Heart left ventricle (tissue), 16 donors: ENCODE measurements at regions not wholly inside any gene's neighbourhood (a gene's known extent, or its start where the extent isn't known, plus 50 kb on each side); places are given as distances from the start of the nearest gene placed in this dataset.
A peak's percentile ranks its signal among the peaks of the same experiment; 100 is the strongest.

Source experiments
- ATAC-seq, 4 donors: fragments of 200-7000 bp; cut with Tn5 transposase; one replicate each; pipeline ENCODE4 v1.9.1; 2020 to 2022; ENCODE audit warnings: moderate library complexity in 4 of 4, mild to moderate bottlenecking in 3 of 4, moderate number of reproducible peaks in 1 of 4
- DNase-seq, 5 donors: peaks; one replicate each; pipeline ENCODE4 v3.0.0-alpha.2; 2020
- H3K27ac ChIP-seq, 12 donors: fragments of 200-600 bp; sonication (generic) in 4 of 12; one replicate each; pipeline versions ENCODE4 v1.5.0 to v1.8.0; 2016 to 2022; ENCODE audit warnings: mild to moderate bottlenecking in 2 of 12
- H3K27me3 ChIP-seq, 9 donors: fragments of 200-600 bp; sonication (generic) in 2 of 9; one replicate each; pipeline versions ENCODE4 v1.5.1 to v1.8.0; 2016 to 2022; ENCODE audit warnings: mild to moderate bottlenecking in 3 of 9
- H3K36me3 ChIP-seq, 9 donors: fragments of 200-600 bp; sonication (generic) in 2 of 9; one replicate each; pipeline versions ENCODE4 v1.5.0 to v1.8.0; 2018 to 2022; ENCODE audit warnings: mild to moderate bottlenecking in 2 of 9
- H3K4me1 ChIP-seq, 12 donors: fragments of 200-600 bp; sonication (generic) in 4 of 12; one replicate each; pipeline versions ENCODE4 v1.5.0 to v1.8.0; 2016 to 2022; ENCODE audit warnings: mild to moderate bottlenecking in 3 of 12
- H3K4me3 ChIP-seq, 12 donors: fragments of 200-600 bp; sonication (generic) in 4 of 12; one replicate each; pipeline versions ENCODE4 v1.5.0 to v1.8.0; 2017 to 2022; ENCODE audit warnings: mild to moderate bottlenecking in 9 of 12, moderate library complexity in 4 of 12
- H3K9me3 ChIP-seq, 12 donors: fragments of 200-600 bp; sonication (generic) in 4 of 12; one replicate each; pipeline versions ENCODE4 v1.5.0 to v1.8.0; 2016 to 2022; ENCODE audit warnings: mild to moderate bottlenecking in 1 of 12
- POLR2A ChIP-seq, 2 donors: fragments of 450-650 bp; IDR thresholded peaks; one replicate each; pipeline ENCODE4 v1.6.1; 2017; ENCODE audit warnings: antibody characterized with exemption in 2 of 2, mild to moderate bottlenecking in 2 of 2, moderate library complexity in 2 of 2
- WGBS, 4 donors: extraction: QIAGEN DNeasy Blood & Tissue Kit in 2 of 4; methylation state at CpG; one replicate each; pipeline versions ENCODE4 v1.1.5 to v1.1.7; 2013 to 2018; 5-methylcytosine and 5-hydroxymethylcytosine counted together
- intact Hi-C, 10 donors: fragments of 100-400 bp; cut with DNase I; formaldehyde crosslinking; loops; one replicate each; pipeline versions ENCODE4 v1.11.1 to v1.14.2; 2022
- TF ChIP-seq, protein P1 (sequence below), 12 donors: fragments of 200-600 bp; sonication (generic) in 4 of 12; IDR thresholded peaks; one replicate each; pipeline versions ENCODE4 v1.5.0 to v1.8.0; 2018 to 2022; ENCODE audit warnings: antibody characterized with exemption in 12 of 12, mild to moderate bottlenecking in 5 of 12
- donor health status: ischemic (EF 13 %, LVEDD 7.1; RV severe dilation, severe dysfunction).
- donor health status: healthy with polysubstance abuse.
- donor health status: DM: no; HTN: yes; CAD: no.
- donor health status: DM: no; HTN: no; CAD: no.
- donor health status: ischemic (EF 25% LVEDD 6.9; RV normal size, moderate dysfunction).
- donor health status: ischemic (EF 25% LVEDD 5.7; RV mildly dilated, moderate dysfunction).
- donor health status: healthy.
- donor health status: DM: yes; HTN: yes; CAD: no.
- donor health status: ischemic (EF 35%, LVEDD 5.7; RV mildly dilated, moderate dysfunction).
- donor health status: nonischemic (EF 11% LVEDD 7.7; RV severe dilation, severe dysfunction).
- donor health status: DM: yes; HTN: yes; CAD: no.
- donor health status: PGD.
- donor health status: ischemic (EF 29% LVEDD 5.4; RV normal size, mild dysfunction).
- donor health status: nonischemic (EF 23%, LVEDD 6.1; RV moderate dilation, normal function).

DNA sequence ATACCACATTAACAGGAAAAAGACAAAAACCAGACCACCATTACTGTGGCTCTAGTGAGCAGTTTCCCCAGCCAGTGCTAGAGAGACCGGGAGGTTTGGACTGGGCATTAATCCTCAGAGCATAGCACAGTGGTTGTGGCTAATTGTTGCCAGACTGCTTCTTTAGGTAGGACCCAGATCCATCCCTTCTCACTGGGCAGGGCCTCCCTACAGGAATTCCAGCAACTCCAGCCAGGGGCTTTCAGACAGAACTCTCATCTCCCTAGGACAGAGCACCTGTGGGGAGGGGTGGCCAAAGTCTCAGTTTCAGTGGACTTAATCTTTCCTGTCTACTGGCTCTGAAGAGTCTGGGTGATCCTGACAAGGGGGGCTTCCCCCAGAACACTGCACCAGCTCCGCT is 759.6 kb downstream of the SQOR start:
- no peaks in the 10 kb centered on the region for H3K4me1 ChIP-seq
- DNase-seq (no peak), ATAC-seq (no peak)
- WGBS, 4 donors: 66 to 79% (median 74%) methylated on average over 1 to 2 of the region's 2 CpGs
- no peaks in the 10 kb centered on the region for H3K36me3 ChIP-seq
- H3K27me3 ChIP-seq: no peaks in the 10 kb centered on the region
- no peak overlapping the region for H3K27ac ChIP-seq
- no peak for TF ChIP-seq POLR2A (IDR thresholded peaks at IDR 0.05)
- TF ChIP-seq, protein P1, sequence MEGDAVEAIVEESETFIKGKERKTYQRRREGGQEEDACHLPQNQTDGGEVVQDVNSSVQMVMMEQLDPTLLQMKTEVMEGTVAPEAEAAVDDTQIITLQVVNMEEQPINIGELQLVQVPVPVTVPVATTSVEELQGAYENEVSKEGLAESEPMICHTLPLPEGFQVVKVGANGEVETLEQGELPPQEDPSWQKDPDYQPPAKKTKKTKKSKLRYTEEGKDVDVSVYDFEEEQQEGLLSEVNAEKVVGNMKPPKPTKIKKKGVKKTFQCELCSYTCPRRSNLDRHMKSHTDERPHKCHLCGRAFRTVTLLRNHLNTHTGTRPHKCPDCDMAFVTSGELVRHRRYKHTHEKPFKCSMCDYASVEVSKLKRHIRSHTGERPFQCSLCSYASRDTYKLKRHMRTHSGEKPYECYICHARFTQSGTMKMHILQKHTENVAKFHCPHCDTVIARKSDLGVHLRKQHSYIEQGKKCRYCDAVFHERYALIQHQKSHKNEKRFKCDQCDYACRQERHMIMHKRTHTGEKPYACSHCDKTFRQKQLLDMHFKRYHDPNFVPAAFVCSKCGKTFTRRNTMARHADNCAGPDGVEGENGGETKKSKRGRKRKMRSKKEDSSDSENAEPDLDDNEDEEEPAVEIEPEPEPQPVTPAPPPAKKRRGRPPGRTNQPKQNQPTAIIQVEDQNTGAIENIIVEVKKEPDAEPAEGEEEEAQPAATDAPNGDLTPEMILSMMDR (IDR thresholded peaks at IDR 0.05): no peak
- H3K9me3 ChIP-seq: peaks cover 0 to 39% (median 5%) of the 10 kb centered on the region in 12 donors
- intact Hi-C loops: no loop called here
- no peak overlapping the region for H3K4me3 ChIP-seq

DNA sequence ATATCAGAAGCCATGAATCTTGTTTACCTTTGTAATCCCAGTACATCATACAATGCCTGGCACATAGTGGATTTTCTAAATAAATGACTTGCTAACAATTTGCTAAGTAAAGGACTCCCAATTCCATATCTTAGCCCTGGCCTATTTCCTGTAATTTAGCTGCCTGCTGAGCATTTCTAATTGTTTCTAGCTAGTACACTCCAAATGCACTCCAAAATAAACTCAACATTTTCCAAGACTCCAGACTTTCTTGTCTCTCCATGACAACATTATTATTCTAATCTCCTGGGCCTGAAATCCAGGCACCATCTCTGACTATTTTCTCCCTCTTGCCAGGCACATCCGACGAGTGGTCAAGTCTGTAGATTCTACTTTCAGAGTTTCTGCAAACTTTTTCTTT is 773.5 kb downstream of the SQOR start:
- H3K27ac ChIP-seq: peak overlapping the region in 4 of 12 donors; percentile 3 to 37 (median 21)
- peak in 1 of 5 donors; percentile 8 for DNase-seq
- H3K27me3 ChIP-seq: no peaks in the 10 kb centered on the region
- H3K4me1 ChIP-seq: peaks cover 0 to 20% (median 0%) of the 10 kb centered on the region in 12 donors
- no peak for TF ChIP-seq POLR2A (IDR thresholded peaks at IDR 0.05)
- TF ChIP-seq, protein P1 (IDR thresholded peaks at IDR 0.05): no peak
- no peaks in the 10 kb centered on the region for H3K9me3 ChIP-seq
- no peaks in the 10 kb centered on the region for H3K36me3 ChIP-seq
- intact Hi-C loops: no loop called here
- H3K4me3 ChIP-seq: no peak overlapping the region
- 41 to 62% (median 46%) methylated on average over 2 of the region's 2 CpGs for WGBS, 4 donors
- peak in 2 of 4 donors; percentile 44 to 52 for ATAC-seq

DNA sequence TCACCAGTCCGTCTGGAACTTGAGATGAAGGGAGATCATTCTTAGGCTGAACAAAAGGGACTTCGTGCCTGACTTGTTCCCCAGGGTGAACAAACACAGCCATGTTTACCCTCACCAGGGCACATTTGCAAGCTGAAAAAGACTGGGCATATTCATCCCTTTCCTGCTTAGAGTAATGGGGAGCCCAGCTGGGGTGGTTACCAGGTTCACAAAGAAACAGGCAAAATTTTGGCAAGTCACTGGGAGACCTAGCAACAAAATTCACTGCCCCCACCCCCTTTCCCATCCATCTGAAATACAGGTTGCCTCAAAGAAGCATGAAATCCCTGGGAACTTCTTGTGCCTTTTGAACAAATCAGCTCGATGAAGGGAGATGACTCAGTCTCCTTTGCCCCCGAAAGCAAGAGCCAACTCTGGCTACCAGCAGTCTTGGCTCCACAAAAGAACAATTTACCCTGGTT is 775.0 kb downstream of the SQOR start:
- no peaks in the 10 kb centered on the region for H3K27me3 ChIP-seq
- no peak for TF ChIP-seq POLR2A (IDR thresholded peaks at IDR 0.05)
- TF ChIP-seq, protein P1 (IDR thresholded peaks at IDR 0.05): no peak
- peaks cover 0 to 20% (median 0%) of the 10 kb centered on the region in 12 donors for H3K4me1 ChIP-seq
- H3K27ac ChIP-seq: no peak overlapping the region
- whole genome bisulfite sequencing, 4 donors: 57 to 76% (median 69%) methylated on average over 4 of the region's 4 CpGs
- H3K36me3 ChIP-seq: no peaks in the 10 kb centered on the region
- intact Hi-C loops: no loop called here
- ATAC-seq (no peak), DNase-seq (no peak)
- no peak overlapping the region for H3K4me3 ChIP-seq
- H3K9me3 ChIP-seq: no peaks in the 10 kb centered on the region

DNA sequence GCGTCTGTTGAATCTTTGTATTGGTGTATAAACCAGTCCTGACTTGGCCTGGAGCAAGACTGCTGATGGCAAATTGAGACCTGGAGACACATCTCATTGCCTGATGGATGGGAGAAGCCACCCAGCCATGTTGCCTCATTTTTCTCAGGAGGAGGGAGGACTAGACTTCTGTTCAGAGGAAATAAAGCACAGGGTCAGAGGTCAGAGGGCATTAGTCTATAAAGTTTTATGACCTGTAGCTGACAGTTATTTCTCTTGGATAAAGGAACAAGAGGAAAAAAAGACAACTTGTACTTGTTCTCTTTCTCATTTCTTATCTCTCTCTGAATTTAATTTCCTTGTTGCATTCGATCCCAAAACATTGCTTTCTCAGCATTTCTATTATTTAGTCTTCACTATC is 775.9 kb downstream of the SQOR start:
- H3K4me3 ChIP-seq: no peak overlapping the region
- intact Hi-C loops: no loop called here
- H3K36me3 ChIP-seq: no peaks in the 10 kb centered on the region
- TF ChIP-seq, protein P1 (IDR thresholded peaks at IDR 0.05): no peak
- TF ChIP-seq POLR2A (IDR thresholded peaks at IDR 0.05): no peak
- no peaks in the 10 kb centered on the region for H3K9me3 ChIP-seq
- H3K4me1 ChIP-seq: peaks cover 0 to 20% (median 0%) of the 10 kb centered on the region in 12 donors
- H3K27me3 ChIP-seq: no peaks in the 10 kb centered on the region
- WGBS, 4 donors: 64 to 76% (median 69%) methylated on average over 2 of the region's 2 CpGs
- no peak for ATAC-seq
- no peak for DNase-seq
- no peak overlapping the region for H3K27ac ChIP-seq
